Activated CD8-positive, alpha-beta memory T cell treated with anti-CD3 and anti-CD28 coated beads for 48 hours (primary cell): ENCODE measurements at regions not wholly inside any gene's neighbourhood (a gene's known extent, or its start where the extent isn't known, plus 50 kb on each side); places are given as distances from the start of the nearest gene placed in this dataset.
"Not testable (repeated sequence)": the region's sequence is repeated elsewhere in the genome, so short reads cannot be mapped to it uniquely, and the experiment has no call there.

ENCODE experiments used
- DNase-seq, 3 experiments: peaks; one replicate each; pipeline ENCODE4 v3.0.0-alpha.2; 2020; ENCODE audit warnings: low read depth in 2 of 3, low spot score in 2 of 3

GRCh38 chr16:59591480-59591879, 857.4 kb upstream of the GOT2 start:
- DNase-seq: no peak

- no peak for DNase-seq
These were observed 856.7 kb upstream of the GOT2 start for GRCh38 chr16:59590845-59591244.

- DNase-seq: no peak
These were observed 852.2 kb upstream of the GOT2 start for GRCh38 chr16:59586331-59586730.

- no peak for DNase-seq
These were observed 840.2 kb upstream of the GOT2 start for GRCh38 chr16:59574296-59574695.

- no peak for DNase-seq
These were observed 839.6 kb upstream of the GOT2 start for GRCh38 chr16:59573528-59574271.

GRCh38 chr16:59567496-59567895, 833.4 kb upstream of the GOT2 start:
- no peak for DNase-seq

GRCh38 chr16:59566446-59566845, 832.3 kb upstream of the GOT2 start:
- no peak for DNase-seq

GRCh38 chr16:59558679-59559078, 824.6 kb upstream of the GOT2 start:
- no peak for DNase-seq

GRCh38 chr16:59552164-59552563, 818.0 kb upstream of the GOT2 start:
- no peak for DNase-seq

- DNase-seq: no peak
These were observed 811.6 kb upstream of the GOT2 start for GRCh38 chr16:59545721-59546120.

- DNase-seq: no peak
These were observed 809.5 kb upstream of the GOT2 start for GRCh38 chr16:59543641-59544040.

- no peak for DNase-seq
These were observed 806.5 kb upstream of the GOT2 start for GRCh38 chr16:59540621-59541020.

GRCh38 chr16:59535298-59535697, 801.2 kb upstream of the GOT2 start:
- DNase-seq: no peak

GRCh38 chr16:59527206-59527997, 793.3 kb upstream of the GOT2 start:
- DNase-seq: no peak

- no peak for DNase-seq
These were observed 788.7 kb upstream of the GOT2 start for GRCh38 chr16:59522826-59523225.

- not testable (repeated sequence) for DNase-seq
These were observed 784.6 kb upstream of the GOT2 start for GRCh38 chr16:59518721-59519120.

GRCh38 chr16:59514651-59515050, 780.5 kb upstream of the GOT2 start:
- no peak for DNase-seq

- DNase-seq: no peak
These were observed 775.9 kb upstream of the GOT2 start for GRCh38 chr16:59510008-59510424.

GRCh38 chr16:59500601-59501000, 766.5 kb upstream of the GOT2 start:
- DNase-seq: no peak

- no peak for DNase-seq
These were observed 753.0 kb upstream of the GOT2 start for GRCh38 chr16:59487067-59487466.

GRCh38 chr16:59484833-59485516, 750.9 kb upstream of the GOT2 start:
- no peak for DNase-seq

GRCh38 chr16:59478838-59479237, 744.7 kb upstream of the GOT2 start:
- no peak for DNase-seq
